K562 (cell line): ENCODE measurements at regions not wholly inside any gene's neighbourhood (a gene's known extent, or its start where the extent isn't known, plus 50 kb on each side); places are given as distances from the start of the nearest gene placed in this dataset.

Experiments
- ATAC-seq: fragments of 200-7000 bp; cut with Tn5 transposase; 3 replicates; pipeline ENCODE4 v1.9.1; 2020; ENCODE audit warnings: moderate library complexity
- BruUV-seq: library from RNA; stranded (reverse); fragments of 400-500 nt; replicated peaks from 2 replicates; lab custom pipeline; 2021; lab: Mats Ljungman, UMichigan
- CTCF ChIA-PET: fragments of 300-600 bp; formaldehyde crosslinking; extraction: SDS; loops from one replicate; lab custom pipeline; 2021; ENCODE audit warnings: low intra/inter-chr PET ratio; lab: Yijun Ruan, JAX
- POLR2A ChIA-PET: fragments of 300-600, 350-650 bp; sonication (Branson Sonifier 250); formaldehyde crosslinking; extraction: SDS; loops from one replicate; lab custom pipeline; 2021; ENCODE audit warnings: antibody characterized with exemption, inconsistent platforms; lab: Yijun Ruan, JAX
- DNase-seq, 4 experiments: peaks; one replicate each; pipeline versions ENCODE4 v3.0.0 to v3.0.0-alpha.2; 2011 to 2018; ENCODE audit warnings: low spot score in 3 of 4, mixed read lengths in 3 of 4; ENCODE audit errors: extremely low read depth in 1 of 4
- FAIRE-seq: peaks from 2 replicates; lab custom pipeline; 2011; peaks lifted over from hg19 to GRCh38; lab: Jason Lieb, UNC
- H2AFZ ChIP-seq: 2 replicates; pipeline ENCODE4 v1.6.0; 2011; ENCODE audit warnings: low read depth, low read length, control low read depth, inconsistent platforms
- H3K27ac ChIP-seq: fragments of 200-600 bp; 3 replicates; pipeline ENCODE4 v1.8.0; 2011; ENCODE audit warnings: low read depth, mild to moderate bottlenecking, control low read depth, inconsistent platforms, low read length, moderate library complexity, mixed read lengths; ENCODE audit errors: extremely low read depth
- H3K27me3 ChIP-seq, 2 experiments: fragments of 300-600 bp in 1 of 2; 2 replicates in 1 of 2; 3 replicates in 1 of 2; pipeline versions ENCODE4 v1.6.0 to v1.8.0; 2011; ENCODE audit warnings: inconsistent platforms in 2 of 2, low read length in 2 of 2, mild to moderate bottlenecking in 1 of 2, mixed read lengths in 1 of 2, moderate library complexity in 1 of 2; ENCODE audit not compliant: control insufficient read depth in 2 of 2, insufficient read depth in 2 of 2
- H3K36me3 ChIP-seq: fragments of 300-600 bp; 3 replicates; pipeline ENCODE4 v1.8.0; 2011; ENCODE audit warnings: mild to moderate bottlenecking, low read length, inconsistent platforms; ENCODE audit not compliant: control insufficient read depth, insufficient read depth
- H3K4me1 ChIP-seq, 2 experiments: fragments of 200-600 bp in 1 of 2; replicated peaks in 1 of 2; 2 replicates in 1 of 2; 3 replicates in 1 of 2; pipeline versions ENCODE4 v1.5.1 to v1.8.0; 2011; ENCODE audit warnings: inconsistent platforms in 2 of 2, low read length in 2 of 2, mild to moderate bottlenecking in 1 of 2, mixed read lengths in 1 of 2, moderate library complexity in 1 of 2; ENCODE audit not compliant: control insufficient read depth in 2 of 2, insufficient read depth in 2 of 2
- H3K4me2 ChIP-seq: 2 replicates; pipeline ENCODE4 v1.6.1; 2011; ENCODE audit warnings: low read length, control low read depth, inconsistent platforms, mixed read lengths; ENCODE audit not compliant: insufficient read depth
- H3K4me3 ChIP-seq: fragments of 200-600 bp; sonication (generic), shearing (Covaris generic); 2 replicates; pipeline ENCODE4 v1.5.1; 2016; ENCODE audit warnings: control low read depth, inconsistent platforms
- H3K79me2 ChIP-seq: fragments of 200-600 bp; 3 replicates; pipeline ENCODE4 v1.8.0; 2011; ENCODE audit warnings: low read length, inconsistent platforms; ENCODE audit not compliant: control insufficient read depth, insufficient read depth
- H3K9ac ChIP-seq, 2 experiments: 2 replicates each; pipeline versions ENCODE4 v1.6.0 to v1.6.1; 2011; ENCODE audit warnings: low read depth in 2 of 2, low read length in 2 of 2, control low read depth in 1 of 2, inconsistent platforms in 1 of 2, mild to moderate bottlenecking in 1 of 2, mixed read lengths in 1 of 2; ENCODE audit not compliant: insufficient read depth in 1 of 2
- H3K9me1 ChIP-seq: one replicate; pipeline ENCODE4 v1.6.0; 2011; ENCODE audit warnings: inconsistent platforms, mild to moderate bottlenecking, low read length, moderate library complexity; ENCODE audit not compliant: control insufficient read depth, insufficient read depth
- H3K9me3 ChIP-seq: replicated peaks from 2 replicates; pipeline ENCODE4 v1.5.1; 2011; ENCODE audit warnings: low read depth, low read length, inconsistent platforms; ENCODE audit not compliant: control insufficient read depth, insufficient read depth
- H4K20me1 ChIP-seq: replicated peaks from 2 replicates; pipeline ENCODE4 v1.6.1; 2011; ENCODE audit warnings: low read length, inconsistent platforms, mixed read lengths; ENCODE audit not compliant: control insufficient read depth, insufficient read depth
- BRD4 ChIP-seq: fragments of 200-600 bp; sonication (generic); IDR thresholded peaks from 2 replicates; pipeline ENCODE4 v1.6.1; 2017; ENCODE audit warnings: inconsistent platforms
- MCM5 ChIP-seq: fragments of 450-650 bp; IDR thresholded peaks from 2 replicates; pipeline ENCODE4 v1.6.1; 2016; ENCODE audit warnings: low read depth
- NFE2L1 ChIP-seq: fragments of 450-650 bp; IDR thresholded peaks from 2 replicates; pipeline ENCODE4 v1.6.1; 2016; ENCODE audit warnings: missing genetic modification characterization, low read depth, mild to moderate bottlenecking, missing compliant biosample characterization, moderate library complexity, borderline replicate concordance
- NR2F6 ChIP-seq: fragments of 450-650 bp; formaldehyde crosslinking; IDR thresholded peaks from 2 replicates; pipeline ENCODE4 v1.4.0; 2020; ENCODE audit warnings: mild to moderate bottlenecking
- ZFX ChIP-seq: sonication (generic); formaldehyde crosslinking; IDR thresholded peaks from 2 replicates; pipeline ENCODE4 v1.8.0; 2022; ENCODE audit warnings: mild to moderate bottlenecking, missing genetic modification reagents, moderate library complexity
- ZNF717 ChIP-seq: fragments of 250-450 bp; sonication (Bioruptor Pico); IDR thresholded peaks from 2 replicates; pipeline ENCODE4 v1.5.0; 2021
- WGBS: fragments of 100-300 bp; shearing (Covaris generic); methylation state at CpG from one replicate; pipeline ENCODE4 v1.1.6; 2016; ENCODE audit warnings: low coverage, mixed read lengths; ENCODE audit not compliant: insufficient coverage; ENCODE audit errors: missing lambda C conversion rate; 5-methylcytosine and 5-hydroxymethylcytosine counted together
- in situ Hi-C: fragments of 300-500 bp; cut with MboI; formaldehyde crosslinking; loops from 4 replicates; pipeline ENCODE4 v1.15.0; 2018; ENCODE audit warnings: inconsistent platforms, mixed read lengths
- intact Hi-C: fragments of 100-400 bp; cut with micrococcal nuclease; formaldehyde crosslinking; loops from 2 replicates; pipeline ENCODE4 v1.14.2; 2022
- TF ChIP-seq, protein P1 (sequence below): fragments of 450-650 bp; IDR thresholded peaks from 2 replicates; pipeline ENCODE4 v1.6.1; 2016; ENCODE audit warnings: low read depth

DNA sequence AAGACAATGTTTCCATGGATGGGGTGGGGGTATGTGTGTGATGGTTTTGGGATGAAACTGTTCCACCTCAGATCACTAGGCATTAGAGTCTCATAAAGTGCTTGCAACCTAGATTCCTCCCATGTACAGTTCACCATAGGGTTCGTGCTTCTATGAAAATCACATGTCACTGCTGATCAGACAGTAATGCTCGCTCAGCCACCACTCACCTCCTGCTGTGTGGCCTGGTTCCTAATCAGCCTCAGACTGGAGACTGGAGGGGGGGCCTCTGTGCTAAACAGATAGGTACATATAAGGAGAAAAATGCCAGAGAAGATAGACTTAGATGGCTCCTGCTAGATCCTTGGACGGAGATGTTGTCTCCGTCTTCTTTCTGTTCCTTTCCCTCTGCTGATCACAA lies 1296.9 kb upstream of the SEL1L start:
- H3K9ac ChIP-seq, result no peak overlapping the region
- TF ChIP-seq NR2F6 (CRISPR knock-in tag), result no peak
- TF ChIP-seq ZFX, result no peak
- no peak for TF ChIP-seq MCM5
- no peak for TF ChIP-seq BRD4
- TF ChIP-seq ZNF717, result no peak
- TF ChIP-seq, protein P1, sequence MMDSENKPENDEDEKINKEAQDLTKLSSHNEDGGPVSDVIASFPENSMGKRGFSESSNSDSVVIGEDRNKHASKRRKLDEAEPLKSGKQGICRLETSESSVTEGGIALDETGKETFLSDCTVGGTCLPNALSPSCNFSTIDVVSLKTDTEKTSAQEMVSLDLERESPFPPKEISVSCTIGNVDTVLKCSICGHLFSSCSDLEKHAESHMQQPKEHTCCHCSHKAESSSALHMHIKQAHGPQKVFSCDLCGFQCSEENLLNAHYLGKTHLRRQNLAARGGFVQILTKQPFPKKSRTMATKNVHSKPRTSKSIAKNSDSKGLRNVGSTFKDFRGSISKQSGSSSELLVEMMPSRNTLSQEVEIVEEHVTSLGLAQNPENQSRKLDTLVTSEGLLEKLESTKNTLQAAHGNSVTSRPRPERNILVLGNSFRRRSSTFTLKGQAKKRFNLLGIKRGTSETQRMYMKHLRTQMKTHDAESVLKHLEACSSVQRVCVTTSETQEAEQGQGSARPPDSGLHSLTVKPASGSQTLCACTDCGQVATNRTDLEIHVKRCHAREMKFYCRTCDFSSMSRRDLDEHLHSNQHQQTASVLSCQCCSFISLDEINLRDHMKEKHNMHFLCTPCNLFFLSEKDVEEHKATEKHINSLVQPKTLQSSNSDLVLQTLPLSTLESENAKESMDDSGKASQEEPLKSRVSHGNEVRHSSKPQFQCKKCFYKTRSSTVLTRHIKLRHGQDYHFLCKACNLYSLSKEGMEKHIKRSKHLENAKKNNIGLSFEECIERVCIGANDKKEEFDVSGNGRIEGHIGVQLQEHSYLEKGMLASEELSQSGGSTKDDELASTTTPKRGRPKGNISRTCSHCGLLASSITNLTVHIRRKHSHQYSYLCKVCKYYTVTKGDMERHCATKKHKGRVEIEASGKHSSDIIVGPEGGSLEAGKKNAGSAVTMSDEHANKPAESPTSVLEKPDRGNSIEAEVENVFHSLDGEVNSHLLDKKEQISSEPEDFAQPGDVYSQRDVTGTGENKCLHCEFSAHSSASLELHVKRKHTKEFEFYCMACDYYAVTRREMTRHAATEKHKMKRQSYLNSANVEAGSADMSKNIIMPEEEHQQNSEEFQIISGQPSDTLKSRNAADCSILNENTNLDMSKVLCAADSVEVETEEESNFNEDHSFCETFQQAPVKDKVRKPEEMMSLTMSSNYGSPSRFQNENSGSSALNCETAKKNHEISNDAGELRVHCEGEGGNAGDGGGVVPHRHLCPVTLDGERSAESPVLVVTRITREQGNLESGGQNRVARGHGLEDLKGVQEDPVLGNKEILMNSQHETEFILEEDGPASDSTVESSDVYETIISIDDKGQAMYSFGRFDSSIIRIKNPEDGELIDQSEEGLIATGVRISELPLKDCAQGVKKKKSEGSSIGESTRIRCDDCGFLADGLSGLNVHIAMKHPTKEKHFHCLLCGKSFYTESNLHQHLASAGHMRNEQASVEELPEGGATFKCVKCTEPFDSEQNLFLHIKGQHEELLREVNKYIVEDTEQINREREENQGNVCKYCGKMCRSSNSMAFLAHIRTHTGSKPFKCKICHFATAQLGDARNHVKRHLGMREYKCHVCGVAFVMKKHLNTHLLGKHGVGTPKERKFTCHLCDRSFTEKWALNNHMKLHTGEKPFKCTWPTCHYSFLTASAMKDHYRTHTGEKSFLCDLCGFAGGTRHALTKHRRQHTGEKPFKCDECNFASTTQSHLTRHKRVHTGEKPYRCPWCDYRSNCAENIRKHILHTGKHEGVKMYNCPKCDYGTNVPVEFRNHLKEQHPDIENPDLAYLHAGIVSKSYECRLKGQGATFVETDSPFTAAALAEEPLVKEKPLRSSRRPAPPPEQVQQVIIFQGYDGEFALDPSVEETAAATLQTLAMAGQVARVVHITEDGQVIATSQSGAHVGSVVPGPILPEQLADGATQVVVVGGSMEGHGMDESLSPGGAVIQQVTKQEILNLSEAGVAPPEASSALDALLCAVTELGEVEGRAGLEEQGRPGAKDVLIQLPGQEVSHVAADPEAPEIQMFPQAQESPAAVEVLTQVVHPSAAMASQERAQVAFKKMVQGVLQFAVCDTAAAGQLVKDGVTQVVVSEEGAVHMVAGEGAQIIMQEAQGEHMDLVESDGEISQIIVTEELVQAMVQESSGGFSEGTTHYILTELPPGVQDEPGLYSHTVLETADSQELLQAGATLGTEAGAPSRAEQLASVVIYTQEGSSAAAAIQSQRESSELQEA, result no peak
- no peak for TF ChIP-seq NFE2L1 (tag)
- FAIRE-seq, result no peak
- no peaks in the 10 kb centered on the region for H3K36me3 ChIP-seq
- H3K27me3 ChIP-seq, result no peaks in the 10 kb centered on the region
- no peaks in the 10 kb centered on the region for H3K9me1 ChIP-seq
- H3K79me2 ChIP-seq, result no peaks in the 10 kb centered on the region
- DNase-seq, result no peak
- H3K4me1 ChIP-seq, result no peaks in the 10 kb centered on the region
- no TSS peak for BruUV-seq
- no peaks in the 10 kb centered on the region for H4K20me1 ChIP-seq
- in situ Hi-C loops, result no loop called here
- no peak overlapping the region for H3K4me2 ChIP-seq
- H3K9me3 ChIP-seq, result no peaks in the 10 kb centered on the region
- intact Hi-C loops, result no loop called here
- no peak overlapping the region for H3K27ac ChIP-seq
- WGBS, result 0% methylated on average over 3 of the region's 4 CpGs
- no peak overlapping the region for H2AFZ ChIP-seq
- no peak overlapping the region for H3K4me3 ChIP-seq
- no peak for ATAC-seq
- CTCF ChIA-PET, result no interaction called here
- POLR2A ChIA-PET, result no interaction called here
